MCF 10A (cell line): ENCODE measurements at regions not wholly inside any gene's neighbourhood (a gene's known extent, or its start where the extent isn't known, plus 50 kb on each side); places are given as distances from the start of the nearest gene placed in this dataset.

Experiments
- BruUV-seq: library from RNA; stranded (reverse); fragments of 400-500 nt; replicated peaks from 2 replicates; lab custom pipeline; 2021; lab: Mats Ljungman, UMichigan
- CTCF ChIA-PET: fragments of 300-600 bp; sonication (Branson Sonifier 250); formaldehyde crosslinking; extraction: SDS; loops from one replicate; lab custom pipeline; 2021; ENCODE audit warnings: antibody characterized with exemption, inconsistent platforms; lab: Yijun Ruan, JAX
- POLR2A ChIA-PET: fragments of 300-600, 350-650 bp; sonication (Branson Sonifier 250); formaldehyde crosslinking; extraction: SDS; loops from one replicate; lab custom pipeline; 2020; ENCODE audit warnings: antibody characterized with exemption, inconsistent platforms; lab: Yijun Ruan, JAX
- DNase-seq: peaks from one replicate; pipeline ENCODE4 v3.0.0-alpha.2; 2018; ENCODE audit not compliant: unreplicated experiment
- H3K27ac Mint-ChIP-seq: one replicate; pipeline ENCODE4 v1.8.0; 2022; ENCODE audit warnings: mild to moderate bottlenecking, low read depth, mixed read lengths; ENCODE audit not compliant: unreplicated experiment
- H3K27me3 Mint-ChIP-seq: one replicate; pipeline ENCODE4 v1.8.0; 2022; ENCODE audit warnings: mixed read lengths; ENCODE audit not compliant: insufficient read depth, unreplicated experiment
- H3K36me3 Mint-ChIP-seq: one replicate; pipeline ENCODE4 v1.8.0; 2022; ENCODE audit warnings: mild to moderate bottlenecking, moderate library complexity, mixed read lengths; ENCODE audit not compliant: insufficient read depth, unreplicated experiment
- H3K4me1 Mint-ChIP-seq: one replicate; pipeline ENCODE4 v1.8.0; 2022; ENCODE audit warnings: mixed read lengths; ENCODE audit not compliant: insufficient read depth, unreplicated experiment
- H3K4me3 Mint-ChIP-seq: one replicate; pipeline ENCODE4 v1.8.0; 2022; ENCODE audit warnings: mild to moderate bottlenecking, moderate library complexity, mixed read lengths; ENCODE audit not compliant: unreplicated experiment
- H3K9me3 Mint-ChIP-seq: one replicate; pipeline ENCODE4 v1.8.0; 2022; ENCODE audit warnings: mixed read lengths; ENCODE audit not compliant: unreplicated experiment
- intact Hi-C: fragments of 100-400 bp; cut with micrococcal nuclease; formaldehyde crosslinking; loops from 2 replicates; pipeline ENCODE4 v1.14.1; 2022
- TF ChIP-seq, protein P1 (sequence below): fragments of 200-600 bp; IDR thresholded peaks from one replicate; pipeline ENCODE4 v1.8.0; 2022; ENCODE audit warnings: antibody characterized with exemption, mild to moderate bottlenecking; ENCODE audit not compliant: unreplicated experiment

DNA sequence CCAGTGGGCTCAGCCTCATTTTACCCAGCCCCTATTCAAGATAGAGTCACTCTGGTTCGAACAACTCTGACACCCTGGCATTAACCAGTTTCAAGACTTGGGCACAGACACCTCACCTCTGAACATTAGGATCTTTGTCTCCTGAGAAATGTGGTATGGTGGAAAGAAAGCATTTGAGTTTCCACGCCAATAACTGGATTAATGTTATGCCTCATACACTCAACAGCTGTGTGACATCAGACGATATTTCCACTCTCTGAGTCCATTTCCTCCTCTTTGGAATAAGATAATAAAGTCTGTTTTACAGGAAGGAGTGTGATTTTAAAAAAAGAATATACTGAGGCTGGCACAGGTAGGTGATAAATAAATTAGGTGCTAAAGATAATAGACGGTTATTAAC, 121.3 kb upstream of the CHL1 start:
- no TSS peak for BruUV-seq
- peaks cover 3% of the 10 kb centered on the region for H3K9me3 Mint-ChIP-seq

DNA sequence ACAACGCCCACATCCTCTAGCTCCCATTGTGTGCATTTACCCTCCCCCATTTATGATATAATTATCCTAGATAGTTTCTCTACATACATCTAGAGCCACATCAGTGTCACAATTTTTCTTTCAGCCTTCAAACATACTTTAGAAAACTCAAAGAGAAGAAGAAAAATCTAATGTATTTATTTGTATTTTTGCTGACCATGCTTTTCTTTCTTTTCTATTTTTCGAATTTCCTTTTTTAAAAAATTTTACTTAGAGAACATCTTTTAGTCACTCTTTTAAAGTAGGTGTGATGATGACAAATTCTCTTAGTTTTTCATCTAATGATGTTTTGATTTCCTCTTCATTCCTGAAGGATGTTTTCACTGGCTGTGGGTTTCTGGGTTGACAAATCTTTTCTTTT, 117.0 kb upstream of the CHL1 start:
- CTCF ChIA-PET, result no interaction called here
- TF ChIP-seq, protein P1, sequence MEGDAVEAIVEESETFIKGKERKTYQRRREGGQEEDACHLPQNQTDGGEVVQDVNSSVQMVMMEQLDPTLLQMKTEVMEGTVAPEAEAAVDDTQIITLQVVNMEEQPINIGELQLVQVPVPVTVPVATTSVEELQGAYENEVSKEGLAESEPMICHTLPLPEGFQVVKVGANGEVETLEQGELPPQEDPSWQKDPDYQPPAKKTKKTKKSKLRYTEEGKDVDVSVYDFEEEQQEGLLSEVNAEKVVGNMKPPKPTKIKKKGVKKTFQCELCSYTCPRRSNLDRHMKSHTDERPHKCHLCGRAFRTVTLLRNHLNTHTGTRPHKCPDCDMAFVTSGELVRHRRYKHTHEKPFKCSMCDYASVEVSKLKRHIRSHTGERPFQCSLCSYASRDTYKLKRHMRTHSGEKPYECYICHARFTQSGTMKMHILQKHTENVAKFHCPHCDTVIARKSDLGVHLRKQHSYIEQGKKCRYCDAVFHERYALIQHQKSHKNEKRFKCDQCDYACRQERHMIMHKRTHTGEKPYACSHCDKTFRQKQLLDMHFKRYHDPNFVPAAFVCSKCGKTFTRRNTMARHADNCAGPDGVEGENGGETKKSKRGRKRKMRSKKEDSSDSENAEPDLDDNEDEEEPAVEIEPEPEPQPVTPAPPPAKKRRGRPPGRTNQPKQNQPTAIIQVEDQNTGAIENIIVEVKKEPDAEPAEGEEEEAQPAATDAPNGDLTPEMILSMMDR, result no peak
- Mint-ChIP-seq H3K27ac (no peak overlapping the region), H3K9me3 (peaks cover 7% of the 10 kb centered on the region), H3K4me1 (no peaks in the 10 kb centered on the region), H3K4me3 (no peak overlapping the region), H3K27me3 (no peaks in the 10 kb centered on the region), H3K36me3 (no peaks in the 10 kb centered on the region)
- intact Hi-C loops, result no loop called here
- BruUV-seq, result no TSS peak
- no peak for DNase-seq
- POLR2A ChIA-PET, result interaction anchor here (1.3 kb wide), 1 partner anchor 16 kb away, joined by 3 read pairs; no protein-coding TSS in a partner anchor

More for the DNA sequence above, 121.3 kb upstream of the CHL1 start:
- ChIA-PET POLR2A (no interaction called here), CTCF (no interaction called here)
- H3K27ac Mint-ChIP-seq, result no peak overlapping the region
- H3K4me3 Mint-ChIP-seq, result no peak overlapping the region
- no peaks in the 10 kb centered on the region for H3K36me3 Mint-ChIP-seq
- TF ChIP-seq, protein P1, result no peak
- intact Hi-C loops, result no loop called here
- peaks cover 5% of the 10 kb centered on the region for H3K4me1 Mint-ChIP-seq
- H3K27me3 Mint-ChIP-seq, result no peaks in the 10 kb centered on the region
- no peak for DNase-seq

DNA sequence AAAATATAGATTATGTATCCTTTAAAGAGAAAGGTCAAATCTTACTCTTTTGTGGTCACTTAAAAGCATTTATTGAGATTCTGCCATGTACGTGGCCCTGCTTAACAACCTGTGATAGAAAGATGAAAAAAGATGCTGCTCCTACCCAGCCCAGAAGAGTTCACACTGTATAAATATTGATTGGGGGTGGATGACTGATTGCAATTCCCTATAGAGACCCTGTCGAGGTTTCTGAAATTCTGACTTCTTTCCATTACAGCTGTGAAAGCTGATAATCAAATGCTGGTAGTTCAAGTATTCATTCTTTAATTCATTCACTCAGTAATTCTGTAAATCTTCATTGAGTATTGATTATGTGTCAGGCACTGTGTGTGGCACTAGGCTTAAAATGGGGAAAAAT, 114.1 kb upstream of the CHL1 start:
- DNase-seq, result no peak
- Mint-ChIP-seq H3K27me3 (no peaks in the 10 kb centered on the region), H3K27ac (no peak overlapping the region), H3K4me3 (no peak overlapping the region), H3K4me1 (no peaks in the 10 kb centered on the region), H3K9me3 (peaks cover 7% of the 10 kb centered on the region), H3K36me3 (no peaks in the 10 kb centered on the region)
- ChIA-PET CTCF (interaction anchor here (0.6 kb wide), 1 partner anchor 11 kb away, joined by 5 read pairs; no protein-coding TSS in a partner anchor), POLR2A (no interaction called here)
- intact Hi-C loops, result no loop called here
- TF ChIP-seq, protein P1, result no peak
- no TSS peak for BruUV-seq

DNA sequence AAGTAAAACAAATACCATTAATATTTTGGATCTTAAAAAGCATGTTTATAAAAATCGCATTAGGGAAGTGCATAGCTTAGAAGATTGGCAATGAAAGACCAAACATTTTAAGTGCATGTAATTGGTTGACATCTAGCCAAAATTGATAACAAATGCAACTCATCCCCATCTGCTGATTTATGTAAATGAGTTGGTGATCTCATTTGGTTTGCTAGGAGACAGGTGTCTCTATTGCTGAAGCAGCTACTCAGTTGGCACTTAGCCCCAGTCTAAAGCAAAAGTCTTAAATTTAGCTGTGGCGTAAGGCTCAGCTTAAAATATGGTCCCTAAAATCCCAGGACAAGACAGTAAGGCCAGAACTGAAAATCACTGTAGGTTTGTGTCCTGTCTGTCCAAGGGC, 113.5 kb upstream of the CHL1 start:
- ChIA-PET POLR2A (no interaction called here), CTCF (interaction anchor here (0.6 kb wide), 1 partner anchor 11 kb away, joined by 5 read pairs; no protein-coding TSS in a partner anchor)
- DNase-seq, result no peak
- H3K27ac Mint-ChIP-seq, result no peak overlapping the region
- no peaks in the 10 kb centered on the region for H3K36me3 Mint-ChIP-seq
- intact Hi-C loops, result no loop called here
- H3K9me3 Mint-ChIP-seq, result peaks cover 7% of the 10 kb centered on the region
- no peak overlapping the region for H3K4me3 Mint-ChIP-seq
- no peaks in the 10 kb centered on the region for H3K4me1 Mint-ChIP-seq
- no peaks in the 10 kb centered on the region for H3K27me3 Mint-ChIP-seq
- TF ChIP-seq, protein P1, result no peak
- BruUV-seq, result no TSS peak
